ENCODE measurements at regions not wholly inside any gene's neighbourhood (a gene's known extent, or its start where the extent isn't known, plus 50 kb on each side); places are given as distances from the start of the nearest gene placed in this dataset.
"Not testable (repeated sequence)": the region's sequence is repeated elsewhere in the genome, so short reads cannot be mapped to it uniquely, and the experiment has no call there.

DNA sequence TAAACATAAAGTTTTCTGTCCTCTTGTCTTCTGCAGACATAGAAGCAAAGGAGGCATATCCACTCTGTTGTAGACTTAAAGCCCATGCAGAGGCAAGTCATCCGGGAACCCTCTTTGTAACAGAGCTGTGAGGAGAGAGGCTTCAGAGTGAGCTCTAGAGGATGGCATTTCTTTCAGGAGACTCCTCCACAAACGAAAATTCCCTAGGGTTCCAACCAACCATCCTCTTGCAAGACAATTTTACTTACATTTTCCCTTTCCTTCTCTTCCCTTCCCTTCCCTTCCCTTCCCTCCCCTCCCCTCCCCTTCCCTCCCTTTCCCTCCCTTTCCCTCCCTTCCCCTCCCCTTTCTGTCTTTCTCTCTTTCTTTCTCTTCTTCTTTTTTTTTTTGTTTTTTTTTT, 446.3 kb upstream of the MAP2 start:
- in situ Hi-C loops (cut with HindIII; ENCODE audit: low pct_unique_long_range_greater_than_20kb, low sequenced_read_pairs): no loop called here

DNA sequence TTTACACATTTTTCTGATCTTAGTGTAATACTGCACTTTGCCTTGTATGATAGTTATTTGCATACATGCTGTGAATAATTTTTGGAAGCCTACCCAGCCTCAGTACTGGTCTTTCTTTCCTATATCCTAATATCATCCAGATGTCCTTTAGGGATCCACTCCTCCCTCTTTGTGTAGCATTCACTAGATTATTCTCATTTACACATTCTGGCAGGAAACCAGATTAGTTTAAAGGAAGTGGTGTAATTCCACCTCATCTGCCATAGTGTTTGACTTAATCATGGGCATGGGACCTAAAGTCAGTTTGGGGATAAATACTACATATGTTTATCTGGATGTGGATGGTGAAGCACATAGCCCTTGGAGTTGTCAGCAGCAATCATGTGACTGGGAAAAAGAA, 444.9 kb upstream of the MAP2 start:
- in situ Hi-C loops (cut with HindIII; ENCODE audit: low pct_unique_long_range_greater_than_20kb, low sequenced_read_pairs): no loop called here
- DNase-seq (ENCODE audit: low read depth): no peak

More for the DNA sequence above, 446.3 kb upstream of the MAP2 start:
- DNase-seq (ENCODE audit: low read depth): no peak

DNA sequence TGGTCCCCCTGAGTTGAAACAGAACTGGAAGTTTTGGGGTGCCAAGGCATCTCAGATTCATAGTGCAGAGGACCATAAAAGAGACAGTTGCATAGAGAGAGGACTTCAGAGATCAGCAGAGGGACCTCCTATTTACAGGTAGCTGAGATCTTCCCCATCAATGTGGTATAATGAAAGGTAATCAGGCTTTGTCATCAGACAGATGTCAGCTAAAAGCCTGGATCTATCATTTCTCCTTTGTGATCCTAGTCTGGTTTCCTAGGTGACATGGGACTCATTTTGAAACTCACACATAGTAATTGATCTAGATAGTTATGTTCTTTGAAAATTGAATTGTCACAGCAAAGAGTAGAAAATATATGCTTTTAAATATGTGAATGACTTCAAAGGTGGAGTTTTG, 443.5 kb upstream of the MAP2 start:
- in situ Hi-C loops (cut with HindIII; ENCODE audit: low pct_unique_long_range_greater_than_20kb, low sequenced_read_pairs): no loop called here
- DNase-seq (ENCODE audit: low read depth): no peak

DNA sequence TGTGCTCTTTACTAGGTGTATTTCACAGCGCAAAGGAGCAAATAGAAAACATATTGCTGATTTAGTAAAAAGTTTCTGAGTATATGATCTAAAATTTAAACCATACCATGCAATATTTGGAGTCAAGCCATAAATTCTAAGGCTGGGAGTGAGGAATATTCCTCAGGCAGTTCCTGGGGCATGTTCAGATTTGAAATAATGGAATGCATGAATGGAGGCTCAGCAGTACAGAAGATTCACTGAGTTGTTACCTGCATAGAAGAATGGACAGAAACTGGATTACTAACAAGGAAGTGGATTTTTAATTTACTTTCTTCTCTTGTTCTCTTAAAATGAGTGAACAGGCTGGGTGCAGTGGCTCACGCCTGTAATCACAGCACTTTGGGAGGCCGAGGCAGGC, 441.0 kb upstream of the MAP2 start:
- in situ Hi-C loops (cut with HindIII; ENCODE audit: low pct_unique_long_range_greater_than_20kb, low sequenced_read_pairs): no loop called here
- no peak for DNase-seq (ENCODE audit: low read depth)

DNA sequence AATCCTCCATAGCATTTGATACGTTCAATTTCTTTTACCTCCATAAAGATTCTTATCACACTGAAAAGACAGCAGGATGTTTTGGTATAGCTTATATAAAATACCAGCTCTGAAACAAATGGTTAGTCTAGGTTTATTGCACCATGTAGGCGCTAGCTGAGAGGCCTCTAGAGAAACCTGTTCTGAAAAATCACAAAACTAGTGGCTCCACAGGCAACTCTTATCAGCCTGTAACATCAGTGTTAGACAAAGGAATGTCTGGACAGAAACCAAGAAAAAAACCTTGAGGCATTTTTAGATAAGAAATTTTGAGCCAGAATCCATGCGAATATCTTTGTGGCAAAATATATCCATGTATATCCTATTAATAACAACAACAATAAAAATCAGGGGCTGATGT, 440.4 kb upstream of the MAP2 start:
- DNase-seq (ENCODE audit: low read depth): no peak
- in situ Hi-C loops (cut with HindIII; ENCODE audit: low pct_unique_long_range_greater_than_20kb, low sequenced_read_pairs): no loop called here

DNA sequence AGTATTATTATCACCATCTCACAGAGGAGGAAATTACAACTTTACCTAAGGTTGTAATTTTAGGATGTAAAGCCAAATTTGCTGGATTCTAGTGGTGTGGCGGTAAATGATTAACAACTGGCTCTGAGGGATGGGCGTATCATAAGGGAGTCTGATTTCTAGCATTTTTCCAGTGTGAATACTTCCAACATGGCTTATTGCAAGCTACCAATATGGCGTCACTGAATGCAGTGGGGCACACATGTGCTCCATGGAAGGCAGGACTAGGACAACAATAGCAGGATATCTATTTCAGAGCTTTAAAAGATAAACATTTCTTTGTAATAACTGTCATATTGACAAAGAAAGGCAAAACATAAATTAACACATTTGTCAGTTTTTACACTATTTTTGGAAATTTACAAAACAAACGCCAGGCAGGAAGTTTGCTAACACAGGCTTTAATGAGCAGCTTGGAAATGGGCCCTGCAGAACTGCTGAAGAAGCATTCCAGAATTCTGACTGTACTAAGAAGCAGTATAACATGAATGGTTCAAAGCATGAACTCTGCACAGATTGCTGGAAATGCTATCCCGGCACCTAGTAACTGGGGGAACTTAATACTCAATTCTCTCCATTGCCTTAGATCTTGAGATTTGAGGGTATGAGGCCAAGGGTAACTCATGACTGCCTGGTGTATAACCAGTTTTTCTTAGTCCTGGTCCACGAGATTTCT, 439.3 kb upstream of the MAP2 start:
- DNase-seq (ENCODE audit: low read depth): no peak
- in situ Hi-C loops (cut with HindIII; ENCODE audit: low pct_unique_long_range_greater_than_20kb, low sequenced_read_pairs): no loop called here

DNA sequence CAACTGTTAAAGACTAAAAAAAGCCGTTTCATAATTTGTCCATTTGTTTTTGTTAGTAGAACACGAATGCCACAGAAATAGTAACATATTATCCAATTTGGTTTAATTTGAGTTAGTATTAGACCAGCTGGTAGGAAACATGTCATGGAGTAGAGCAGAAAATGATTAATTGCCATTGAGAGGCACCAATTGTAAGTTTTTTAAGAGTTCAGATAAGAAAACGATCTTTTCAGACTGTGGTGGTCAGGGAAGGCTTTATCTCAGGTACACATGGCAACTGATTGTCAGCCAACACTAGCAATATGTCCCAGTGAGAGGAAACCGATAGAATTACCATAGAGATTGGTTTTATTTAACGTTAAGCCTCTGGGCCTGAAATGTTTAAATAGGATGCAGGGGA, 438.2 kb upstream of the MAP2 start:
- DNase-seq (ENCODE audit: low read depth): no peak
- in situ Hi-C loops (cut with HindIII; ENCODE audit: low pct_unique_long_range_greater_than_20kb, low sequenced_read_pairs): no loop called here

DNA sequence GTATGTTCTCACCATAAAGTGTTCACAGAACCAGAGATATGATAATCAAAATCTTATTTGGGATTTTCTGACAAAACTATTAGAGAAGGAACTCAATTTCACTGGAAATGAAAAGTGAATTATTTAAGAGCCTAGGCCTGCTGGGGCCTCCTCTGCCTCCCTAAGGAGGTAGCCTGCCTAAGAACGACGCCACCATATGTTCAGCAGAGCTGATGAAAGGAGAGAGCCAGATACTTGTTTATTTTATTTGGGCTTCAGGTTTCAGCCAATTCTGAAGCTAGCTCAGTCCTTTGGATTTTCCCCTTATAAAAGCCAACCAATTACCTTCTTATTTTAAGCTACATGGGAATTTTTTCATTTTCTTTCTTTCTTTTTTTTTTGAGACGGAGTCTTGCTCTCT, 433.1 kb upstream of the MAP2 start:
- no peak for DNase-seq (ENCODE audit: low read depth)
- in situ Hi-C loops (cut with HindIII; ENCODE audit: low pct_unique_long_range_greater_than_20kb, low sequenced_read_pairs): no loop called here

DNA sequence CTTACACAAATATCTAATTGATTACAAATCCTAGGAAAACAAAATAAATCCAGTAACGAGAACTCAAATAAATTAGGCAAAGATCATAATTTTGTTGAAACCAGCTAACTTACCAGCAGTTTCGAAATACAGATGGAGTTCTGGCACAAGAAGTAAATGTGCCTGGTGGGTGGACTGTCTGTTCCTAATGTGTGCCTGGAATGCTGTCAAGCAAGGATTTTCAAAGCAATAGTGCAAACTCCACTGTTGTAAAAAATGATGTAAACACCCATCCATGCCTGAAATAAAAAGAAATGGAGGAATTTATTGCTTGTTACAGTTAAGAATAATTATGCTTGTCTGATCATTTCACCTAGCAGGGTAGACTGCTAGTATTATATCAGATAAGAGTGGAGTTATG, 423.9 kb upstream of the MAP2 start:
- DNase-seq (ENCODE audit: low read depth): no peak
- in situ Hi-C loops (cut with HindIII; ENCODE audit: low pct_unique_long_range_greater_than_20kb, low sequenced_read_pairs): no loop called here

DNA sequence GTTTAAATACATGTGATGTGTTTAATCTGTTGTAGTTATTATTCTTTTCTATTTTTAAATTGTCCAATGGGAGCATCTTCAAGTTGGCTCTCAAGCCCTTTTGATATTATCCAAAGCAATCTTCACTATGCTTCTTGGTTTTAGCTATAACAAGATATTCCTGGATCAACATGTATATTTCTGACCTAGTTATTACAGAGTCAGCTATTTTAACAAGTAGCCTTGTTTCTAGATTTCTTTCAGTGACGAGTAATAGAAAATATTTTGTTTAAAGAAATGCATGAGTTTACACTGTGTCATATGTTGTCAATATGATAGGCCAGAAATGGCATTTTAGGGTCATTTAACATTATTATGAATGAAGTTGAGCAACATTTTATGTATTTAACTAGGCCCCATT, 421.8 kb upstream of the MAP2 start:
- in situ Hi-C loops (cut with HindIII; ENCODE audit: low pct_unique_long_range_greater_than_20kb, low sequenced_read_pairs): no loop called here
- DNase-seq (ENCODE audit: low read depth): no peak

DNA sequence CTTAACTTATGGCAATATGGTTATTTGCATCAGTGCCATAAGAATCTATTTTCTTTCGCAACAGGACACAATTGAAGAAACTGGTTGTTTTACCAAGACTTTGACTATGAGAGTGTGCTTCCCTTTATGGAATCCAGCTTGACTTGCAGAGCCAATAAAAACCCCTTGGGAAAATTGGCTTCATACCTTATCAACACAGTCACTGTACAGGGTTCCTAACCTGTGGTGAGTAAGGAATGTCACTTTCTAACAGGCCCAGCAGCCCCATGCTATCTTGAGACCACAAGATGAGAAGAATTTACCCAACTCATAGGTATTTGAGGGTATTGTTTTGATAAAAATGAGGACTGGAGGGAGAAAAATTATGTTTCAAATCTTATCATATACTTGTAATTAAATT, 418.5 kb upstream of the MAP2 start:
- no peak for DNase-seq (ENCODE audit: low read depth)
- in situ Hi-C loops (cut with HindIII; ENCODE audit: low pct_unique_long_range_greater_than_20kb, low sequenced_read_pairs): no loop called here

DNA sequence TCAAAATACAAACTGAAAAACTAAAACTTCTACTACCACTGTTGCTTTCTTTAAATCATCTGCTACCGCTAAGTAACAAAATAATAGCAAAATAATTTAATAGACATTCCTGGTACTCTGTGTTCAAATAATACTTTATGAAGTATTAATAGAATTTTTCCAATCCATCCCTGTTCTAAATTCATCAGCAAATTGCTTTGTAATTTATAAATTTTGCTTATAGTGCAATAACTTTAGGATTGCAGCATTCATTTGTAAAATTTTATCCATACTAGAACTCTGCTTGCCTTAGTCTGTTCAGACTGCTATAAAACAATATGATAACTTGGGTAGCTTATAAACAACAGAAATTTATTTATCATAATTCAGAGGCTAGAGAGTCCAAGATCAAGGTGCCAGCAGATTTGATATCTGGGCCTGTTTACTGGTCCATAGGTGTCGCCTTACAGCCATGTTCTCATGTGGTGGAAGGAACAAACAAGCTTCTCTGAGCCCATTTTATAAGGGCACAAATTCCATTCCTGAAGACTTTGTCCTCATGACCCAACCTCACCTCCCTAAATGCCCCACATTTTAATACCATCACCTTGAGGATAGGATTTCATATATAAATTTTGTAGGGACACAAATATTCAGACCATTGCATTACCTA, 415.1 kb upstream of the MAP2 start:
- no peak for DNase-seq (ENCODE audit: low read depth)
- in situ Hi-C loops (cut with HindIII; ENCODE audit: low pct_unique_long_range_greater_than_20kb, low sequenced_read_pairs): no loop called here

DNA sequence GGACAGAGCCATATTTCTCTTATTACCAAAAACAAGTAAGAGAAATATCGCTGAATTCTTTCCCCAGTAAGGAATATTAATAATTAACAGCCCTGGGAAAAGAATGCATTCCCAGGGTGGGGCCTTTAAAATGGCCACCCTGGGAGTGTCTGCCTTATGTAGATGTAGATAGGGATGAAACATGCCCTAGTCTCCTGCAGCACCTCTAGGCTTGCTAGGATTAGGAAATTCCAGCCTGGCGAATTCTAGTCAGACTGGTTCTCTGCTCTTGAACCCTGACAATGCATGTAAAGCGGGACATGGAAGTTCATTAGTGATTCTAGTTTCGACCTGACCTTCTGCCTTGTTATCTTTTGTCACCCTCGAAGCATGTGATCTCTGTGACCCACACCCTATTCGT, 405.2 kb upstream of the MAP2 start:
- in situ Hi-C loops (cut with HindIII; ENCODE audit: low pct_unique_long_range_greater_than_20kb, low sequenced_read_pairs); DNase-seq (ENCODE audit: low read depth): not testable (repeated sequence)

DNA sequence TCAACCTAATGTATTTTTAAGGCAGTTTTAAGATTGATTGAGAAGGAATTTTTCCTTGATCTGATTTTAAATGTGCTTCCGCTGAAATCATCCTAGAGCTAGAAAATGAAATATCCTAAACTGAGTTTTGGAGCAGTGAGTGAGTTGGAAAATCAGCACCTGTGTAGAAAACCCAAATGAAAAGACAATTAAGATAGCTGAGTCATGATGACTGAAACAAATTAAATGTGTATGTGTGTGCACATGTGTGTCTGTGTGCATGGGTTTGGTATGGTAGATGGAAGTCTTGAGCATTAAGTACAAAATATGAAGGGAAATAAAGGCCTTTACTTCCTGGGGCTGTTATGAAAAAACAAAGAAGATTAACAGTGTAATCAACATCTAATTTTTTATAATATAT, 394.6 kb upstream of the MAP2 start:
- in situ Hi-C loops (cut with HindIII; ENCODE audit: low pct_unique_long_range_greater_than_20kb, low sequenced_read_pairs): no loop called here
- DNase-seq (ENCODE audit: low read depth): no peak

DNA sequence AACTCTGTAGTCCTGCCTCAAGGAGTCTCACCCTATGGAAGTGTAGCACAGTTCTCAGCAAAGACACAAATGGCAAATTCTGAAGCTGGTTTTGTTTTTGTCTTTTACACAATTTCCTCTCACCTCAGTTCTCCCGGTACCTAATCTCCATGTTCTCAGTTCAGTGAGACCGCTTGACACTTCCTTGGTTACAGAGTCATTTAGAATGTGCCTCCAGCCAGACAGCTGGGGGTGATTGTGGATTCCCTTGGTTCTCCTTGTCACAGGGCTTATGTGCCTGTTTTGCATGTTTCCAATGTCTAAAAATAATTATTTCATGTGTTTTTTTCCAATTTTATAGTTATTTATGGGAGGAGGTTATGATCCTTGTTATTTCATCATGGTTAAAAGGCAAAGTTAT, 379.5 kb upstream of the MAP2 start:
- in situ Hi-C loops (cut with HindIII; ENCODE audit: low pct_unique_long_range_greater_than_20kb, low sequenced_read_pairs): no loop called here
- DNase-seq (ENCODE audit: low read depth): no peak

DNA sequence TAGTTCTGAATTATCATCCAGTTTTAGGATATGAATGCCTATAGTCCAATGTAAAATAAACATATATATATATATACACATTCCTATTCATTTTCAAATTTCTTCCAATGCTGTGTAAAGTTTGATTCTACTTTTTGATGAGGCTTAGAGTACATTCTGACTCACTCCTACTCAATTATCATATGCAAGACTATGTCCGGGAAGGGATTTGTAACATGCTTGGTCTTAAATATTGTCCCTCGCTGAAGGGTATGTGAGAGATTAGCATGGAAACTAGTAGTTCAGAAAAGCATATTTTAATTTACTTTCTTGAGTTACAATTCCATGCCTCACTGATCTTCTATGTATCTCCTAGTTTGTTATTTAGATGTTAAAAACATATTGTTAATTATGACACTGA, 377.7 kb upstream of the MAP2 start:
- in situ Hi-C loops (cut with HindIII; ENCODE audit: low pct_unique_long_range_greater_than_20kb, low sequenced_read_pairs): no loop called here
- no peak for DNase-seq (ENCODE audit: low read depth)

DNA sequence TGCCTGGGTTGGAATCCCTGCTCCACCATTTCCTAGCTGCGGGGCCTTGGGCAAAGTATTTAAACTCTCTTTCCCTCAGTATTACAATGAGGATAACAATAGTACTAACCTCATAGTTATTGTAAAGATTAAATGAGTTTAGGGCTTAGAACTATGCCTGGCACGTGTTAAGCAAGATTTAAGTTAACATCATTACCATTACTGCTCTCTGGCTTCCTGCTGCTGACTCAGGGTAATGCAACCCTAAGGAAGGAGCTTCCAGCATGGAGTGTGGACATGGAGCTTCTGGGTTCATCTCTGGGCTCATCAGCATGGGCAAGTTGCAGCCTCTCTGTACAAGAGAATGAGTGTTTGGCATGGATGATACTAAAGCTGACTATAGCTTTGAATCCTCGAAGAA, 374.2 kb upstream of the MAP2 start:
- DNase-seq (ENCODE audit: low read depth): no peak
- in situ Hi-C loops (cut with HindIII; ENCODE audit: low pct_unique_long_range_greater_than_20kb, low sequenced_read_pairs): no loop called here

DNA sequence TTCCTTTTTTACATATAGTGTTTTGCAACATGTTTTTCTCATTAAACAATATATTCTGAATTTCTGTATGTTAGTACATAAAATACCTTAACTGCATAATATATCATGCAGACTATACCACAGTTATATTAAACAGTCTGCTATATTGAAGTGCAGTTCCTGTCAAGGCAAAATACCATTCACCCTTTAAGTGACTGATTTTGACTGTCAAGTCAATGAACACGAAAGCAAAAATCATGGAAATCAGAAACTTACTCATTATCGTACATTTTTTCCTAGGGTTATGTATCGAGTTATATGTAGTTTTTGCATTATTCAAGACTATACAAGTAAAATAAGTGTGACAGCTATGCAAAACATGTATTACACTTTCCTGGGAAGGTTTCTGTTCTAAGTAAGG, 361.6 kb upstream of the MAP2 start:
- in situ Hi-C loops (cut with HindIII; ENCODE audit: low pct_unique_long_range_greater_than_20kb, low sequenced_read_pairs): no loop called here
- no peak for DNase-seq (ENCODE audit: low read depth)

DNA sequence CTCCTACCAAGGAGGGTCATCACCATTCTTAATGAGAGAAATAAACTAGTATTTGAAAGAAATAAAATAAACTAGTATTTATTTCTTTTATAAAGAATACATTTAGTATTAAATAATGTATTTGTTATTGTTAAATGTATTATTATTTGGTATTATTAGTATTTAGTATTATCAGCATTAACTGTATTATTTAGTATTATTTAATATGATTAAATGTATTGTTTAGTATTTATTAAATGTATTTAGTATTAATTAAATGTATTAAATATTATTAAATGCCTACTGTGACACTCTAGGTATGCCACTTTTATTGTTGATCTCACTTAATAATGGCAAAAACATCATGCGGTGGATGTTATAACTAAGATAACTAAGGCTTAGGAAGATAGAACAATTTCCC, 353.6 kb upstream of the MAP2 start:
- no peak for DNase-seq (ENCODE audit: low read depth)
- in situ Hi-C loops (cut with HindIII; ENCODE audit: low pct_unique_long_range_greater_than_20kb, low sequenced_read_pairs): no loop called here

DNA sequence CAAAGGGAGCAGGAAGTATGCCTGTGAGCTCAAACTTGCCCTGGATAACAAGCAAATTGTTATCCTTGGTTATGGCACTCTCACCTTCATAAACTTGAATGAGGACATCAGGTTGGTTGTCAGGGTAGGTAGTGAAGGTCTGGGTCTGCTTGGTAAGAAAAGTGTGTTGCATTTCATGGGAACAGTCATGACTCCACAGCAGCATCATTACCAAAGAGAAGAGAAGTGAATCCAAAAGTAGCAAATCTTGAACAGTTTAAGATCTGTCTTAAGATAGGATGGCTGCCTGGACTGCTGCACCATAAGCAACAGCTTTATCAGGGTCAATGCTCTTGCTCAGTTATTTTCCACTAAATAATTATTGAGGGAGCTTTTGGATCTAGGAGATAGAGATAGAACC, 350.7 kb upstream of the MAP2 start:
- in situ Hi-C loops (cut with HindIII; ENCODE audit: low pct_unique_long_range_greater_than_20kb, low sequenced_read_pairs): no loop called here
- no peak for DNase-seq (ENCODE audit: low read depth)
